ENCODE measurements at regions not wholly inside any gene's neighbourhood (a gene's known extent, or its start where the extent isn't known, plus 50 kb on each side); places are given as distances from the start of the nearest gene placed in this dataset.
"Not testable (repeated sequence)": the region's sequence is repeated elsewhere in the genome, so short reads cannot be mapped to it uniquely, and the experiment has no call there.

DNA sequence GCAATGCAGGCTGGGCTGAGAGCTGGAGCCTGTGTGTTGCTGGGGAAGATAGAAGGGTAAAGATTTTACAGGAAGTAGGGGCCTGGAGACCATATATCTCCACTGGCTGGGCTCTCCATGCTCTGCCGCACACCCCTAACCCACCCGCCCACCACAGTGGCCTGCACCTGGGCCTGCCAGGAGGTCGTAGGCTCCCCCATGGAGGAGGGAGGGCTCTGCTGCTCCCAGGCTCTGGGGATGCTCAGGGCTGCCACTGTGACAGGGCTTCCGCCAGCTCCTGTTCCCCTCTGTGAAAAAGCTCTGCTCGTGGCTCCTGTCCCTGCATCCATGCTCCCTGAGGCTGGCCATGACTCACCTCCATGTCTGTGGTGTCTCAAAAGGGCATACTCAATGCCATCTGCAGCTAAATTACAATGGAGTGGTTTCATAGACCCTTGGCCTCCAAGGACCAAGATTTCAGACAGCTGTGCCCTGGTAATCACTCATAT lies 106.0 kb downstream of the CXCL12 start:
- DNase-seq (ENCODE audit: low spot score) = peak; percentile 14

DNA sequence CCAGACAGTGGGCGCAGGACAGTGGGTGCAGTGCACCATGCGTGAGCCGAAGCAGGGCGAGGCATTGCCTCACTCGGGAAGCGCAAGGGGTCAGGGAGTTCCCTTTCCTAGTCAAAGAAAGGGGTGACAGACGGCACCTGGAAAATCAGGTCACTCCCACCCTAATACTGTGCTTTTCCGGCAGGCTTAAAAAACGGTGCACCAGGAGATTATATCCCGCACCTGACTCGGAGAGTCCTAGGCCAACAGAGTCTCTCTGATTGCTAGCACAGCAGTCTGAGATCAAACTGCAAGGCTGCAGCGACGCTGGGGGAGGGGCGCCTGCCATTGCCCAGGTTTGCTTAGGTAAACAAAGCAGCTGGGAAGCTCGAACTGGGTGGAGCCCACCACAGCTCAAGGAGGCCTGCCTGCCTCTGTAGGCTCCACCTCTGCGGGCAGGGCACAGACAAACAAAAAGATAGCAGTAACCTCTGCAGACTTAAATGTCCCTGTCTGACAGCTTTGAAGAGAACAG lies 116.4 kb downstream of the CXCL12 start:
- DNase-seq (ENCODE audit: low spot score) = not testable (repeated sequence)

DNA sequence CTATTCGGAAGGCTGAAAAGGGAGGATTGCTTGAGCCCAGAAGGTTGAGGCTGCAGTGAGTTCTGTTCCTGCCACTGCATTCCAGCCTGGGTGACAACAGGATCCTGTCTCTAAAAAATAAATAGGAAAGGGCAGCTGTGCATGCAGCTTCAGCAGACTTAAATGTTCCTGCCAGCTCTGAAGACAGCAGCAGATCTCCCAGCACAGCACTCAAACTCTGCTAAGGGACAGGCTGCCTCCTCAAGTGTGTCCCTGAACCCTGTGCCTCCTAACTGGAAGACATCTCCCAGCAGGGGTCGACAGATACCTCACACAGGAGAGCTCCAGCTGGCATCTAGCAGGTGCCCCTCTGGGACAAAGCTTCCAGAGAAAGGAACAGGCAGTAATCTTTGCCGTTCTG lies 117.9 kb downstream of the CXCL12 start:
- DNase-seq (ENCODE audit: low spot score) = no peak

DNA sequence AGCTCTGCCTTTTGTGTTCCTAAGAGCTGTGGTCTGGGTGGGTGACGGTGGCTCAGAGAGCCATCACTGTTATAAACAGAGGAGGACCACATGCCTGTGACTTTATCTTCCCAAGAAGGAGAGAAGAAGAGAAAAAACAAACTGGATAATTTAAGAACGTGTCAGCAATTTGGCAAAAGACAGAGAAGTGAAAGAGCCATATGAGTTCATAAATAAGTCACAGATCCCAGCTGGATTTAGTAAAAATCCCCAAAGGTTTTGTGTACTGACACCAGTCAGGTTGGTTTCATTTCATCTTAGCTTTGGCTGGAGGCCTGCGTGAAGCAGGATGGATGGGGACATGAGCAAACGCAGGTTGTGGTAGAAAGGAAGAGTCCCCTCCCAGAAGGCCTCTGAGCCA lies 120.7 kb downstream of the CXCL12 start:
- DNase-seq (ENCODE audit: low spot score) = no peak

DNA sequence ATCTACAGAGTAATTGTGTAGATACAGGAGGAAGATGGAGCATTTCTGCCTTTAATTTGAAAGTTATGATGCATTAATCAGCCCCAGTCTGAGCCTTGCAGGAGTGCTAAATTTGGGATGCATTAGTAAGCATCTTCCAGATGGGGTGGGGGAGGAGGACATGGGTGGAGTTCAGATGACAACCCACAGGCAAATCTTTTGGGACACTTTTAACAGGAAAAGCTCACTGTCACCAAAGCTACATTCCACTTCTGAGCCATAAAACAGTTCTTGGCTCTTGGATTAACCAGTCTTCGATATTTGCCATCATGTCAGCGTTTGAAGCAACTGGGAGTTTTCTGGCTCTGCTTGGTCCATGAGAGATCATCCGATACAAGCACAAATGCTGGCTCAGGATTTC lies 121.1 kb downstream of the CXCL12 start:
- no peak for DNase-seq (ENCODE audit: low spot score)

DNA sequence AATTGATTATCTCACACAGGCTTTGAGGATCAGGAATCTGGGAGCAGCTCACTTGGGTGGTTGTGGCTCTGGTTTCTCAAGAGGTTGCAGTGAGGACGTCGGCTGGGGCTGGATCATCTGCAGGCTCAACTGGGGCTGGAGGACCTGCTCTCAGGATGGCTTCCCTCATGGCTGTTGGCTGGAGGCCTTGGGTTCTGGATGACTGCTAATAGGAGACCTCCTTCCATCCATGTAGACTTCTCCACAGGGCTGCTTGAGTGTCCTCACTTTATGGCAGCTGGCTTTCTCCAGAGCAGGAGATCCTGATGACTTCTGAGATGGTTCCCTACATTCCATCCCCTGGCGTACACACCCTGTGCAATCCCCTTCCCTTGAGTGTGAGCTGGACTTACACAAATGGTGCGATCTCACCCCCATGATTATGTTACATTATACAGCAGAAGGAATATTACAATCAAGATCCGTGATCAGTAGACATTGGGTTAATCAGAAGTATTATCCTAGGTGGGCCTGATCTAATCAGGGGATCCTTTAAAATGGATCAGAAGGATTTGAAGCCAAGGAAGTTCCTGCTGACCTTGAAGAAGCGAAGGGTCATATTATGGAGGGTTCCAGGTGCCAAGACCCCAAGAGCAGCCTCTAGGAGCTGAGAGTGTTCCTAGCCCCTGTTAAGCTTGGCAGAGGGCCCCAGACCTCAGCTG lies 122.2 kb downstream of the CXCL12 start:
- no peak for DNase-seq (ENCODE audit: low spot score)

DNA sequence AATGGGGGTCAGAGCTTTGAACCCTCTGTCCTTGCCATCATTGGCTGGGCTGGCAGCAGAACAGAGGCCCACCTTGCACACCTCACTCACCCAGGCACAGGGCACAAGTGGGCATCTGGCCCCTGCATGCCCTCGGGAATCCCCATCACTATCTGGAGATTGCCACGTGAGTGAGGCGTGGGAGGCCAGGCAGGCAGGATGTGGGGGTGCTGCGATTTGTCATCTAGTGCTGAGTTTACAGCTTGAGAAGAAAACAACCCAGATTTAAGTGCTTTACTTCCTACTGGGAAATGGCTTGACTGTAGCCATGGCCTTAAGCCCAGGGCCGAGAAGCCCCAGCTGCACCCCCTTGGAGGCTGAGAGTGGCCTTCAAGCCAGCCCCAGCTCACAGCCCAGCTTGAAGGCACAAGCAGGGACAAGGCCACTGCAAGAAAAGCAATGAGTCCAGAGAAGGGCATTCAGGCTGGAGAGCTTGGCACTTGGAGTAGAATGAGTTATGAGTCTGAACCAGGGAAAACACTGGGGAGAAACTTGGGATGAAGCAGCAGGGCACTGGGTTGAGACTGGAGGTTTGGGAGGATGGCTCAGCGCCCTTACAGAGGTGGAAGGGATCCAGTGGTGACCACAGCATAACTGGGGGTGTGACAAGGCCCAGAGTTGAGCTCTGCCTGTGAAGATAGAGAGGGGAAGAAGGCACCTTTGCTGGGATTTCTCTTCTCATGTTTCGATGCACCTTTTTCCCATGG lies 123.0 kb downstream of the CXCL12 start:
- peak; percentile 27 for DNase-seq (ENCODE audit: low spot score)

DNA sequence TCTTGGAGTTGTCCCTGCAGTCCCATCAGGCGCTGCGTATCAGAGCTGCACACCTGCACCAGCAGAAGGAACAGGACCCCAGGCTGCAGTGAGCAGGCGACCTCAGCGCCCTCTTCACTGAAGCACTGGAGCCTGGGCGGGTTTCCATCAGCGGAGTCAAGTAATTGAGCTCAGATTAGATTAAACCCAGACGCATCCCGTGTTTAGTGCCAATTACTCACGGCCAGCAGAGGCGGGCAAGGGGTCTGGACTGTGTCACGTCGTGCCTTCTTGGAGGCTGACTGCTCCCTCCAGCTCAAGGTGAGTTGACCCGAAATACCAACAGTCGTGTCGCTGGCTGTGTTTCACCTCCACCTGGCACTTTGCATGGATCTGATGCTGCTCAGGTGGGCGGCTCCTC lies 123.6 kb downstream of the CXCL12 start:
- no peak for DNase-seq (ENCODE audit: low spot score)

DNA sequence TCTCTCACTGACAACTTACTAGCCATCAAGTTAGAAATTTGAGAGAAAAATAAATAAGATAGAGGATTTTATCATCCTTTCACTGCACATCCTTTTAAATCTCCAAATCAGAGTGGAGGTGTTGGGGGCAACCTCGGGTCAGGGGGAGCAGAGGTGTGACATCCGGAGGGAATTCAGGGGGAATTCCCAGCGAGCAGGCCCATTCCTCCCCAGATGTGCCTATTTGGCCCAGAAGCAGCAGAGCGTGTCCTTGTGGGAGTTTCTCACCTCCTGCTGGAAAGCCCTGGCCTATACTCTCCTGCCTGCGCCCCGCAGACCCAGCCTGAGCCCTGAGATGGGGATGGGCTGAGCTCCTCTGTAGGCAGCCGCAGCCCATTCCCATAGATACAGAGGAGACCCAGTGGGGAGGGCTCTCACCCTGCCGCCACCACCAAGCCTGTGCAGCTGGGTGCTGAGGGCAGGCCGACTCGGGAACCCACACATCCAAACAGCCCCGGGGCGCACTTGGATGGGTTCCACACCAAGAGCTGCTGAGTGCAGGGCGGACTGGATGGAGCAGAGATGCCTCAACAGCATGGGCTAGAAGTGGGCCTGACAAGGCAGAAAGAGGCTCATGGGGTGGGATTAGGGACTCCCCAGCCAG lies 124.5 kb downstream of the CXCL12 start:
- no peak for DNase-seq (ENCODE audit: low spot score)

DNA sequence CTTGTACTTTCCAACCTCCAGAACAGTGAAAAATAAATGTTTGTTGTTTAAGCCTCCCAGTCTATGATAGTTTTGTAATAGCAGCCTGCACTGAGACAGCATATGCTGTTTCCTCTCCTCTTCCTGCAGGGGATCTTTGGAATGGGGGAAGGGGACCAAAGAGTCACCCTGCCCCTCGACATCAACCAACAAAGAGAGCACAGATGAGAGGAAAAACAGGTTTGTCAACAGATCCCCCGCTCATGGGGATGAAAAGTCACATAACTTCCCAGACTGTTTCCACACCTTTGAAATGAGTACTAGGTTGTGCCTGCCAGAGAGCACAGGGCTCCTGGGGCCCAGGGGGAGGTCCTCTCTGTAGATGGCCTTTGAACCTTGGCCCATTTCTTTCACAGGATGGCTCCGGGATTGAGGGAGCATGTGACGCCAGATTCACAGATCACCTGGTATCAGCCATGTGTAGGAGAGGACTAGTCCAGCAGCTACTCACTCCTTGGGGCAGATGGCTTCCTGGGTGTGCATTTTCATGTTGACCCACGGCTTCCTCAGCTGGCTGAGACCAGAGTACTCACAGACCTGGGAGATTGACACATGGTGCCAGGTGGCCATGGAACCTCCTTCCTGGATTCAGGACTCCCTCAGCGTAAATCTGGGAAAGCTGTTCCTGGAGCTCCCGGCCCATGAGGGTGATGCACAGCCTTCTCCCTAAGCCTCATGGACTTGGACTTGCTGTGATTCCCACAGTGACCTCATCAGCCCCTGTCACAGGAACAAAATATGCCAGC lies 125.6 kb downstream of the CXCL12 start:
- no peak for DNase-seq (ENCODE audit: low spot score)

DNA sequence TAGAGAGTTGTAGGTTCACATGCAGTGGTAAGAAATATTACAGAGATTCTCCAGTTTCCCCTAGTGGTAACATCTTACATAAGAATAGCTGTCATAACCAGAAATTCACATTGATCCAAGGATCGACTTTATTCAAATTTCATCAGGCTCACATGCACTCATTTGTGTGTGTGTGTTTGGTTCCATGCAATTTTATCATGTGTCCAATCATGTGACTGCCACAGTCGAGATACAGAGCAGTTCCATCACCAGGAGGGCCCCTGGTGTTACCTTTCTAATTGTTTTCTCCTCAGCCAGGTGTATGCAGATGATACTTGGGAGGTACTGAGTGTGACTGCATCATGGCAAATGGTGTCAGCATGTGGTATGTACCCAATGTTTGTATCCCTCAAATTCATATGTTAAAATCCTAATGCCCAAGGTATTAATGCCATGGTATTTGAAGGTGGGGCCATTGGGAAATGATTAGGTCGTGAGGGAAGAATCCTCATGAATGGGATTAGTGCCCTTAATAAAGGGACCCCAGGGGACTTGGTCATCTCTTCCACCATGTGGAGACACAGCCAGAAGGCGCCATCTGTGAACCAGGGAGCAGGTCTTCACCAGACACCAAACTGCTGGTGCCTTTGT lies 126.3 kb downstream of the CXCL12 start:
- no peak for DNase-seq (ENCODE audit: low spot score)

DNA sequence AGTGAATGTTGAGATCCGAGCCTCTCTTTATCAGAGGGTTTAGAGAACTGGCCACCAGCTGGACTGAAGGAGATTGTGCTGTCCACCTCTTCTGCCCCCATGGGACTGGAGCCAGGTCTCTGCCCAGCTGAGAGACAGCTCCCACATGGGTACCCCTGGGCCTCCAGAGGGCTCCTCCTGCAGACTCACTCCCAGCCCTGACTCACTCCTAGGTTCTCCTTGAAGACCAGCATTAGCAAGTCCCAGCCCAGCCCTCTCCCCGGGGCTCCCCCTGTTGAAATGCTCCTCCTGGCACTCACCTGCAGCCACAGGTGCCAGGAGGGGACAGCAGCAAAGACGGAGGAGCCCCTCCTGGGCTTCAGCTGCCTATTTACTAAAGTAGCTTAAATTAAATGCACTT lies 126.9 kb downstream of the CXCL12 start:
- DNase-seq (ENCODE audit: low spot score) = no peak

DNA sequence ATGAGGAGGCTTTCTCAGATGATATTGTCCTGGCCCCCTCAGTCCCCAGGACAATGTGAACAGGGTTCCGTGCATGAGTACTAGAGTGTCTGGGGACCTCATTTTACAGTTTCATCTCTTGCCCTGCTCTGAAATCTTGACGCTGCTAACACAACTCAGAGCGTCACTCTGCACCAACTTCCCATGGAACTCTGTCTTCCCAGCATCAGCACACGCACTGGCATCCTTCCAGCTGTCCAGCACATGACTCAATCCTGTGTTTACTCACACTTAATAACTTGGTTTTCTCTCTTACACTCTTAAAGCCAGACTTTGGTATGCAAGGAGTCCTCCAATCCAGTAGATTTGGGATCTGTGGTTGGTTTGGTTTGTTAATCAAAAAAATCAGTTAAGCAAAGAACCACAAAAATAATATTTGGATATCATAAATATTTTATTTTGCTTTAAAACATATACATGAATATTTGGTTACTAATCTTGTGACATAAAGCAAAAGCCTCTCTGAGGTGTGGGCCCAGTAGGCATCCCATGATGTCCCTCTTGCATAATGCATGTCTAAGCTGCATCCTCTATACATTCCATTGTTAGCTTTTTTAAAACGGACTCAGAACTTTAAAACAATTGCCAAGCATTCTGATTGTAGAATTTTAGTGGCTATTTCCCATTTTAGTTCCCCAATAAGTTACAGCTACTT lies 131.0 kb downstream of the CXCL12 start:
- DNase-seq (ENCODE audit: low spot score) = peak; percentile 90

DNA sequence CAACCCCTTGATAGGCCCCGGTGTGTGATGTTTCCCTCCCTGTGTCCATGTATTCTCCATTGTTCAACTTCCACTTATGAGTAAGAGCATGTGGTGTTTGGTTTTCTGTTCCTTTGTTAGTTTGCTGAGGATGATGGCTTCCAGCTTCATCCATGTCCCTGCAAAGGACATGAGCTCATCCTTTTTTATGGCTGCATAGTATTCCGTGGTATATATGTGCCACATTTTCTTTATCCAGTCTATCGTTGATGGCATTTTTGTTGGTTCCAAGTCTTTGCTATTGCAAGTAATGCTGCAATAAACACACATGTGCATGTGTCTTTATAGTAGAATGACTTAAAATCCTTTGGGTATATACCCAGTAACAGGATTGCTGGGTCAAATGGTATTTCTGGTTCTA lies 132.3 kb downstream of the CXCL12 start:
- not testable (repeated sequence) for DNase-seq (ENCODE audit: low spot score)

DNA sequence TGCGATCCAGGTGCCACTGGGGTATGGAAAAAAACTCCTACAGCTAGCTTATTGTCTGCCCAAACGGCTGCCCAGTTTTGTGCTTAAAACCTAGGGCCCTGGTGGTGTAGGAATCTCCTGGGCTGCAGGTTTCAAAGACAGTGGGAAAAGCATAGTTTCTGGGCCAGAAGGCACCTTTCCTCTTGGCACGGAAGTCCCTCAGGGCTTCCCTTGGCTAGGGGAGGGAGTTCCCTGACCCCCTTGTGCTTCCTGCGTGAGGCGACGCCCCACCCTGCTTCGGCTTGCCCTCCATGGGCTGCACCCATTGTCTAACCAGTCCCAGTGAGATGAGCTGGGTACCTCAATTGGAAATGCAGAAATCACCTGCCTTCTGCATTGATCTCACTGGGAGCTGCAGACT lies 135.0 kb downstream of the CXCL12 start:
- not testable (repeated sequence) for DNase-seq (ENCODE audit: low spot score)

DNA sequence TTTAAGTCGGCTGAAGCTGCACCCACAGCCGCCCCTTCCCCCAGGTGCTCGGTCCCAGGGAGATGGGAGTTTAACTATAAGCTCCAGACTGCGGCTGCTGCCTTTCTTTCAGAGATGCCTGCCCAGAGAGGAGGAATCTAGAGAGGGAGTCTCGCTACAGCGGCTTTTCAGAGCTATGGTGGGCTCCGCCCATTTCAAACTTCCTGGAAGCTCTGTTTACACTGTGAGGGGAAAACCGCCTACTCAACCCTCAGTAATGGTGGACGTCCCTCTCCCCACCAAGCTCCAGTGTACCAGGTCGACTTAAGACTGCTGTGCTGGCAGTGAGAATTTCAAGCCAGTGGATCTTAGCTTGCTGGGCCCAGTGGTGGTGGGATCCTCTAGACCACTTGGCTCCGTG lies 135.4 kb downstream of the CXCL12 start:
- no peak for DNase-seq (ENCODE audit: low spot score)

DNA sequence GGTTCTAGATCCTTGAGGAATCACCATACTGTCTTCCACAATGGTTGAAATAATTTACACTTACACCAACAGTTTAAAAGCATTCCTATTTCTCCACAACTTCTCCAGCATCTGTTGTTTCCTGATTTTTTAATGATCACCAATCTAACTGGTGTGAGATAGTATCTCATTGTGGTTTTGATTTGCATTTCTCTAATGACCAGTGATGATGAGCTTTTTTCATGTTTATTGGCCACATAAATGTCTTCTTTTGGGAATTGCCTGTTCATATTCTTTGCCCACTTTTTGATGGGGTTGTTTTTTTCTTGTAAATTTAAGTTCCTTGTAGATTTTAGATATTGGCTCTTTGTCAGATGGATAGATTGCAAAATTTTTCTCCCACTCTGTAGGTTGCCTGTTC lies 138.2 kb downstream of the CXCL12 start:
- not testable (repeated sequence) for DNase-seq (ENCODE audit: low spot score)

DNA sequence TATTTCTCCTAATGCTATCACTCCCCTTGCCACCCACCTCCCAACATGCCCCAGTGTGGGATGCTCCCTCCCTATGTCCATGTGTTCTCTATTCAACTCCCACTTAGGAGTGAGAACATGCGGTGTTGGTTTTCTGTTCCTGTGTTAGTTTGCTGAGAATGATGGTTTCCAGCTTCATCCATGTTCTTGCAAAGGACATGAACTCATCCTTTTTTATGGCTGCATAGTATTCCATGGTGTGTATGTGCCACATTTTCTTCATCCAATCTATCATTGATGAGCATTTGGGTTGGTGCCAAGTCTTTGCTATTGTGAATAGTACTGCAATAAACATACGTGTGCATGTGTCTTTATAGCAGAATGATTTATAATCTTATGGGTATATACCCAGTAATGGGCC lies 138.6 kb downstream of the CXCL12 start:
- not testable (repeated sequence) for DNase-seq (ENCODE audit: low spot score)

DNA sequence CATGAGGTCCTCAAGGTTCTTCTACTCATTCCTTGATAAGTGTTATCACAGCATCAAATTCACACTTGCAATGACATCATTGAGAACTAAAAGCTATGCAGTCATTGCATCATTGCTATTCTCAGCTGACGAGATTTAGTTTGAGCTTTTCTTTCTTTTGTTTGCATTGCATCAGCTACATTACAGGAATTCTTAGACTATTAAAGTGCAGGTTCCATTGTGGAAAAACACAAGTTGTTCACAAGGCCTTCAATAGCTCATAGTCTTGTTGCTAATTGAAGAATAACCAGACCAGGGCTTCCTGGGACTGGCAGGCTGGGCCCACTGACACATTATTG lies 139.3 kb downstream of the CXCL12 start:
- no peak for DNase-seq (ENCODE audit: low spot score)

DNA sequence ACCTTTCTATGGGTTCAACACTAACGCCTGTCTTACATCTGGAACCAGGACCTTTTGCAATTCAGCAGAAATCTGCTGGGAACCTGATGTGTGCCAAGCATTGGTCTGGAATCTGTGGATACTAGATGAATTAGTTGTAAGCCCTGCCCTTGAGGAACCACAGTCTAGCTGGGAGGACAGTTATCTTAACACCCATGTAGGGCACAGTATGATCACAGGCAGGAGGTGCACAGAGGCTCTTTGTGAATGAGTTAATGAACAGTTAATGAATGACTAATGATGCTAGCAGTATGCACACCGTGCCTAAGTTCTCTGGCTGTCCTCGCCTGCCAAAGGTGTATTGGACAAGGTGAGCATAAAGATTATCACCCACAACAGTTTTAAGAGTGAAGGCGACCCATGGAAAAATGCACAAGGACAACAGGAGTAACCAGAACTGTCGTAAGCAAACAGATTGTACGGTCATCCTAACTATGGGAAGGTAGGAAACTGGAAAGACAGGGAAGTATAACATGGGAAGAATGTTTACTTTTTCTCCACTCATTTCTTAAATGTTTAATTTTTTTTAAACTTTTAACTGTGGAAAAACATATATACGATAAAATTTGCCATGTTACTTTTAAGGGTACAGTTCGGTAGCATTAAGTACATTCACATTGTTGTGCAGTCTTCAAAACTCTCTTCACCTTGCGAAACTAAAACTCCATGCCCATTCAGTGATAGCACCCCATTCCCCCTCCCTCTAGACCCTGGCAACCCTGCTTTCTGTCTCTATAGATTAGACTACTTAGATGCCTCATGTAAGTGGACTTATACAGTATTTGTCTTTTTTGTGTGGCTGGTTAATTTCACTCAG lies 139.9 kb downstream of the CXCL12 start:
- DNase-seq (ENCODE audit: low spot score) = no peak

Measured in H4 (cell line).